H1 (cell line): ENCODE measurements at regions not wholly inside any gene's neighbourhood (a gene's known extent, or its start where the extent isn't known, plus 50 kb on each side); places are given as distances from the start of the nearest gene placed in this dataset.

Source experiments
- POU5F1 ChIP-seq: IDR thresholded peaks from 2 replicates; pipeline ENCODE4 v1.6.1; 2011; ENCODE audit warnings: low read depth, mild to moderate bottlenecking, low read length, moderate library complexity
- RXRA ChIP-seq: IDR thresholded peaks from 2 replicates; pipeline ENCODE4 v1.6.1; 2011; ENCODE audit warnings: low read depth, mild to moderate bottlenecking, low read length, moderate library complexity; ENCODE audit not compliant: insufficient read depth

DNA sequence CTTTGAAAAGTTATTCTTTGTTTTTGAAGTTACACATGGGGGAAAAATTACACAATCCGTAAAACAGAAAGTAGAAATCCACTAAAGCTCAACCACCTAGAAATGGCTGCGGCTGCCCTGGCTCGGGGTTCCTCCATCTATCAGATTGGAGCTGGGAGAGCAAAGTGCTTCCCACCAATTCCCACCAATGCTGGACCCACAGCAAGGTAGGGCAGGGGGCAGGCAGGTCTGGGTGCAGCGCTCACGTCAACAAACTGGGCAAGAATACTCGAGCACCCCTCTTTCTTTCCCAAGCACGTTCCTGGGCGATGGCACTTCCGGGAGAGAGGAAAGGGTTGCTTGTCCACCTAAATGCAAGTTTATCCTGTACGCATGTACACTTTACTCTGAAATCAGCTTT lies 217.6 kb downstream of the NDUFA10 start (continued):
- TF ChIP-seq RXRA (no peak), POU5F1 (no peak)
- TF ChIP-seq, all 59 proteins: peak for 0
